Pancreas (tissue), 10 donors: ENCODE measurements at regions not wholly inside any gene's neighbourhood (a gene's known extent, or its start where the extent isn't known, plus 50 kb on each side); places are given as distances from the start of the nearest gene placed in this dataset.

Experiments used
- ATAC-seq, 4 donors: fragments of 200-7000 bp; cut with Tn5 transposase; one replicate each; pipeline versions ENCODE4 v1.8.0 to v1.9.1; 2020; ENCODE audit warnings: mild to moderate bottlenecking in 4 of 4, moderate library complexity in 4 of 4
- DNase-seq, 6 donors: peaks; one replicate each; pipeline ENCODE4 v3.0.0-alpha.2; 2020
- FAIRE-seq: peaks from 2 replicates; lab custom pipeline; 2012; peaks lifted over from hg19 to GRCh38; lab: Jason Lieb, UNC
- H3K27ac ChIP-seq, 4 donors: fragments of 200-600 bp; sonication (generic); 1 replicate in 3 of 4; 2 replicates in 1 of 4; pipeline versions ENCODE4 v1.5.0 to v1.8.0; 2020
- H3K27me3 ChIP-seq, 4 donors: fragments of 200-600 bp; one replicate each; pipeline ENCODE4 v1.8.0; 2021
- H3K36me3 ChIP-seq, 3 donors: fragments of 200-600 bp; sonication (generic) in 1 of 3; one replicate each; pipeline versions ENCODE4 v1.5.0 to v1.8.0; 2020 to 2021
- H3K4me1 ChIP-seq, 3 donors: fragments of 200-600 bp; one replicate each; pipeline ENCODE4 v1.8.0; 2021
- H3K4me3 ChIP-seq, 4 donors: fragments of 200-600 bp; sonication (generic) in 2 of 4; one replicate each; pipeline versions ENCODE4 v1.5.0 to v1.8.0; 2020 to 2021
- H3K9me3 ChIP-seq, 4 donors: fragments of 200-600 bp; one replicate each; pipeline ENCODE4 v1.8.0; 2021
- CTCF ChIP-seq, 4 donors: fragments of 200-600 bp; sonication (generic) in 3 of 4; IDR thresholded peaks; one replicate each; pipeline versions ENCODE4 v1.5.0 to v1.8.0; 2021; ENCODE audit warnings: antibody characterized with exemption in 4 of 4
- WGBS, 2 donors: extraction: QIAGEN DNeasy Blood & Tissue Kit; methylation state at CpG; one replicate each; pipeline ENCODE4 v1.1.7; 2013; 5-methylcytosine and 5-hydroxymethylcytosine counted together
- intact Hi-C, 3 donors: fragments of 100-400 bp; cut with DNase I; formaldehyde crosslinking; loops; one replicate each; pipeline versions ENCODE4 v1.11.1 to v1.14.2; 2022
- donor health status: healthy with polysubstance abuse.
- donor health status: DM: no; HTN: no; CAD: no; lungs with moderate emphysema.
- donor health status: DM: no; HTN: no; CAD: no.
- donor health status: control.
- donor health status: control.
- donor health status: Bipolar disorder and iron deficiency.
- donor health status: DM: yes; HTN: yes; CAD: no.
- donor health status: DM: no; HTN: no; CAD: no.
- donor health status: DM: no; HTN: no; CAD: no.
- donor health status: DM: yes; HTN: yes; CAD: no.

GRCh38 chr2:146847846-146848245 is 997.0 kb upstream of the ACVR2A start:
- intact Hi-C loops = no loop called here
- no peak for FAIRE-seq
- no peak for ATAC-seq

DNA sequence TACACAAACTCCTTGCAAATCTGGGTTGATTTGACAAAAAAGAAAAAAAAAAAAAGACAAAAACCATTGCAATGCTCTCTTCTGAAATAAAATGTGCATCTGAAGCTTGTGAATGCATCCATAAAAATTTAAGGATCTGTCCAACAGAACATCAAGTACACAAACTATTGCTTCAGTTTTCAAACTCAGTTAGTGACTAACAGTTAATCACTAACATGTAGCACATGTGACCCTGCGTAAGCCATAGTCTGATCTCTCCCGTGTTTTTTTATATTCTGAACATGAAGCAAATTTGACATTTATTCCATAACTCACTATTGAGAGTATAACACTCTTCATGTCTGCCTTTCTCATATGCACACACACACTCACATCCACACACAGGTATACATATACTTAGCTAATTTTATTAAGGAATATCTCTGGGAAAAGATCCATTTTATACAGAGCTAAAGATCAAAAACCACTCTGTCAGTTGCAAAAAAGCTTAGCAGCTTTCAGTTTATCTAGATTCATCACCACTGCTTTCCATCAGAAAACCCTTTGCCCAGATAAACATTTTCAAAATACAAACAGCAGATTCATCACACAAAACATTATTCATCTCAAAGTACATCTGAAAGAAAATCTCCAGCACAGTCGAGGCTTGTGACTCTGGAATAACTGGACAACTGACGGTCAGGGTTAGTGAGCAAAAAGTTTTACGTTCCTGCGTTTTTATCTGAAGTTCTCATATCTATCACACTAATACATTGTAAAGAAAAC is 1000.4 kb upstream of the ACVR2A start:
- Histone ChIP-seq H3K36me3 (no peaks in the 10 kb centered on the region), H3K27ac (no peak overlapping the region), H3K9me3 (no peaks in the 10 kb centered on the region), H3K4me1 (no peaks in the 10 kb centered on the region), H3K27me3 (no peaks in the 10 kb centered on the region), H3K4me3 (no peak overlapping the region)
- ATAC-seq (no peak), DNase-seq (no peak), FAIRE-seq (no peak)
- intact Hi-C loops = no loop called here
- WGBS, 2 donors = 37 to 46% methylated on average over 6 of the region's 6 CpGs
- no peak for TF ChIP-seq CTCF (IDR thresholded peaks at IDR 0.05)

More at GRCh38 chr2:146847846-146848245, 997.0 kb upstream of the ACVR2A start:
- no peaks in the 10 kb centered on the region for H3K27me3 ChIP-seq
- DNase-seq = no peak
- TF ChIP-seq CTCF (IDR thresholded peaks at IDR 0.05) = no peak
- H3K9me3 ChIP-seq = no peaks in the 10 kb centered on the region
- no peak overlapping the region for H3K27ac ChIP-seq
- H3K4me1 ChIP-seq = no peaks in the 10 kb centered on the region
- no peaks in the 10 kb centered on the region for H3K36me3 ChIP-seq
- no peak overlapping the region for H3K4me3 ChIP-seq

GRCh38 chr2:146837857-146838256 is 1007.0 kb upstream of the ACVR2A start:
- intact Hi-C loops = no loop called here
- TF ChIP-seq CTCF (IDR thresholded peaks at IDR 0.05) = no peak
- H3K27ac ChIP-seq = no peak overlapping the region
- H3K9me3 ChIP-seq = no peaks in the 10 kb centered on the region
- no peak for FAIRE-seq
- no peak for DNase-seq
- H3K4me1 ChIP-seq = no peaks in the 10 kb centered on the region
- H3K4me3 ChIP-seq = no peak overlapping the region
- no peak for ATAC-seq
- H3K36me3 ChIP-seq = no peaks in the 10 kb centered on the region
- H3K27me3 ChIP-seq = no peaks in the 10 kb centered on the region

DNA sequence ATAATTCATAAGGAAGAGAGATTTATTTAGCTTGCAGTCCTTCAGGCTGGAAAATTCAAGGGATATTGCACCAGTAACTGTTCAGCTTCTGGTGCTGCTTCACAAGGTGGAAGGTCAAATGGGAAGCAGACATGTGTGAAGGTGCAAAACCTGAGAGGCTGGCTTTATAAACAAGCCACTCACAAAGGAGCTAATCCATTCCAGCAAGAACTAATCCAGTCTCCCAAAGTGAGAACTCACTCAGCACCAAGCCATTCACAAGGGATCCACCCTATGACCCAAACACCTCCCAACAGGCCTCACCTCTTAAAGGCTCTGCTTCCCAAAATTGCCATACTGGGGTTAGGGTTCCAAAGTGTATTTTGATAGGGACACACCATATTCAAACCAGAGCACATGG is 1018.4 kb upstream of the ACVR2A start:
- Histone ChIP-seq H3K36me3 (no peaks in the 10 kb centered on the region), H3K9me3 (no peaks in the 10 kb centered on the region), H3K4me3 (no peak overlapping the region), H3K27me3 (no peaks in the 10 kb centered on the region), H3K4me1 (no peaks in the 10 kb centered on the region), H3K27ac (no peak overlapping the region)
- ATAC-seq (no peak), DNase-seq (no peak), FAIRE-seq (no peak)
- intact Hi-C loops = no loop called here
- no peak for TF ChIP-seq CTCF (IDR thresholded peaks at IDR 0.05)

- no peak overlapping the region for H3K4me3 ChIP-seq
- H3K27ac ChIP-seq = no peak overlapping the region
- FAIRE-seq = no peak
- no peaks in the 10 kb centered on the region for H3K9me3 ChIP-seq
- no peaks in the 10 kb centered on the region for H3K4me1 ChIP-seq
- 65 to 67% methylated on average over 2 of the region's 2 CpGs for WGBS, 2 donors
- no peaks in the 10 kb centered on the region for H3K27me3 ChIP-seq
- no peak for TF ChIP-seq CTCF (IDR thresholded peaks at IDR 0.05)
- intact Hi-C loops = no loop called here
- ATAC-seq = no peak
- H3K36me3 ChIP-seq = no peaks in the 10 kb centered on the region
- no peak for DNase-seq
Measured at GRCh38 chr2:146821836-146822316, 1023.0 kb upstream of the ACVR2A start.
